Activated naive CD8-positive, alpha-beta T cell treated with anti-CD3 and anti-CD28 coated beads, Interleukin-2, amount 10 ng/mL, durations not matched to agents 7 days and 5 days (primary cell): ENCODE measurements at regions not wholly inside any gene's neighbourhood (a gene's known extent, or its start where the extent isn't known, plus 50 kb on each side); places are given as distances from the start of the nearest gene placed in this dataset.

Experiments
- ATAC-seq: fragments of 150-1000 bp; cut with Tn5 transposase; one replicate; pipeline ENCODE4 v1.10.0; 2021; ENCODE audit warnings: low read depth, moderate library complexity
- POLR2A ChIA-PET: fragments of 350-600 bp; sonication (Branson Sonifier 250); formaldehyde crosslinking; loops from one replicate; lab custom pipeline; 2021; ENCODE audit warnings: antibody characterized with exemption; lab: Charles Lee
- DNase-seq: peaks from one replicate; pipeline ENCODE4 v3.0.0; 2021
- H3K27ac Mint-ChIP-seq: one replicate; pipeline ENCODE4 v1.8.0; 2022; ENCODE audit warnings: mild to moderate bottlenecking, mixed read lengths
- H3K27me3 Mint-ChIP-seq: one replicate; pipeline ENCODE4 v1.8.0; 2022; ENCODE audit warnings: mild to moderate bottlenecking, moderate library complexity, mixed read lengths
- H3K36me3 Mint-ChIP-seq: one replicate; pipeline ENCODE4 v1.8.0; 2021; ENCODE audit warnings: mild to moderate bottlenecking, mixed read lengths
- H3K4me1 Mint-ChIP-seq: one replicate; pipeline ENCODE4 v1.8.0; 2021; ENCODE audit warnings: mixed read lengths
- H3K4me3 Mint-ChIP-seq: one replicate; pipeline ENCODE4 v1.8.0; 2022; ENCODE audit warnings: mild to moderate bottlenecking, moderate library complexity, mixed read lengths
- H3K9me3 Mint-ChIP-seq: one replicate; pipeline ENCODE4 v1.8.0; 2021; ENCODE audit warnings: mixed read lengths

DNA sequence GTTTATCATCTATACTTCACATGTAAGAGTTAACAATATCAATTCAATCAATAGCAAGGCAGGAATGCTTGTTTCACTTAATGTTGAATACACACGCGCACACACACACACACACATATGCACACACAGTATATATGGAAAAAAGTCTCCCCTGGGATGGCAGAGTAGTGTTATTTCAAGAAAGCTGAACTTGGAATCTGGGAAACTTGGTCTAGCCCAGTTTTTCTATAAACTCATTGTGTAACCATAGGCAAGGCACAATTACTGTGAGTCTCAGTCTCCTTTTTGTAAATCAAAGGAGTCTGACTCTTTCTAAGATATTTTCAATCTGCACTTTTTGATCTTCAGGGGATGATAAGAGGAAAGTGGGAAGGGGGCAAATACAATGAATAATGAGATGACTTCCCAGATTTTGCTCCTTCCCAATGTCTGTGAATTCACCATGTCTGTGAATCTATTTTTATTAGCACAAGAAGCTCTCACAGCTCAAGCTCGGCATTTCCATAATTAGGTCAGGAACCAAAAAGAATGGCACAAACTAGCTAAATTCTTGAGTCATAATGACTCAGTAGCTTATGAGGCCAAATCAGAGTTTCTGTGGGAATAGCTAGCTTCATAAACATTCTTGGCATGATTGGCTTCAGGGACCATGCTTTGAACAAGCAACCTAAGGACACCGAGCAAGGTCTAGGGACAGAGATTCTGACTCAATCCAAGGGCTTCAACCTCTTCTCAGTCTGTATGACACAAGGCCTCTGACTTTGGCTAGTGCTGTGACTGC lies 227.4 kb upstream of the DCBLD2 start:
- H3K27ac Mint-ChIP-seq, result no peak overlapping the region
- H3K4me1 Mint-ChIP-seq, result no peaks in the 10 kb centered on the region
- no peak for DNase-seq
- H3K27me3 Mint-ChIP-seq, result no peaks in the 10 kb centered on the region
- POLR2A ChIA-PET, result no interaction called here
- no peak for ATAC-seq
- no peaks in the 10 kb centered on the region for H3K36me3 Mint-ChIP-seq
- no peak overlapping the region for H3K4me3 Mint-ChIP-seq
- H3K9me3 Mint-ChIP-seq, result no peaks in the 10 kb centered on the region

DNA sequence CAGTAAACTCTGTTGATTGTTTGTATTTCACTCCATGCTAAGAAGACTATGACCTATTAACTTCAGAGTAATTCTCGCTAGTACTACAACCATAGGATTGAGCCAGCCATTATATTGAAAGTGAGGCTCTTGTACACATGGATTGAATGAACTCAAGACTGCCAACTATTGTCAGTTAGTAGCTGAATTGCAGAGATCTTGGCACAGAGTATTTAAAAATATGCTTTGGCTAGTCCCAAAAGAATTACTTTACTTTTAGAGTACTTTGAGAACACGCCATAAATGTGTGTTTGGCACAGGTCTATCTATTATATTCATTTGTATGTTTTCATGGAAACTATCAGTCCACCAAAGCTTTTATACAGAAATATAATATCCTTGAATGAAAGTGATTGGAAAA lies 226.7 kb upstream of the DCBLD2 start:
- Mint-ChIP-seq H3K9me3 (no peaks in the 10 kb centered on the region), H3K27me3 (no peaks in the 10 kb centered on the region), H3K36me3 (no peaks in the 10 kb centered on the region), H3K4me1 (no peaks in the 10 kb centered on the region), H3K27ac (no peak overlapping the region), H3K4me3 (no peak overlapping the region)
- DNase-seq (no peak), ATAC-seq (no peak)
- POLR2A ChIA-PET, result no interaction called here

DNA sequence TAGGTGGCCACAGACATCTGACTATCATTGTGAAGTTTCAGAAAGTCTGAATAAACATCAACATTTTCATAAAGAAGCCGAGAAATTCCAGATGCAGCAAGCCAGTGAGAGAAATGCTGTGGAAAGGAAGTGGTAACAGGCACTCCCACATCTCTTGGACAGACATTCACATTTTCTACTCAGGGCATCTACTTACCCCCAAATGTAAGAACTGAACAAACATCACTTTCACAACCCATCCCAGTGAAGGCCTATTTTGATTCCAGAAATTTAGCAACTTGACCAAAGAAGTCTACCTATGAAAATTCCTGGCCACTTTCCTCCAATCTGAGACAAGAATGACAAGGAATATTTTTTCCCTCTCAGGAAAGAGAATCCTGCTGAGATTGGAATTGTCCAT lies 224.8 kb upstream of the DCBLD2 start:
- Mint-ChIP-seq H3K4me1 (no peaks in the 10 kb centered on the region), H3K27ac (no peak overlapping the region), H3K36me3 (no peaks in the 10 kb centered on the region), H3K4me3 (no peak overlapping the region), H3K9me3 (no peaks in the 10 kb centered on the region), H3K27me3 (no peaks in the 10 kb centered on the region)
- ATAC-seq (no peak), DNase-seq (no peak)
- POLR2A ChIA-PET, result no interaction called here

DNA sequence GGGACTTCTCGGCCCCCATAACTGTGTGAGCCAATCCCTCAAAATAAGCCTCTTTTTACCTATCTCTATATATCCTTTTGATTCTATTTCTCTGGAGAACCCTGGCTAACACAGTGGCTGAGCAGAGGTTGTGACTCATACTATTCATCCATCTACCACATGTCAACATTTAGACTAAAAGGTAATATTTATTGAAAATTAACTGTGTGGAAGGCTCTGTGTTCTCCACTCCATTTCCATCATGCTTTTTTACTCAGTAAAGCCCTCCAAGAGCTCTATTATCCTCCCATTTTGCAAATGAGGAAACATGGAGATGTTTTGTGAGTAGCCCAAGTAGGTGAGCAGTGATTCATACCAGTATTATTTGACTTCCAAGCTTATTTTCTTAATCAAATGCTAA lies 217.9 kb upstream of the DCBLD2 start:
- POLR2A ChIA-PET, result no interaction called here
- H3K27ac Mint-ChIP-seq, result no peak overlapping the region
- H3K27me3 Mint-ChIP-seq, result no peaks in the 10 kb centered on the region
- no peaks in the 10 kb centered on the region for H3K9me3 Mint-ChIP-seq
- no peaks in the 10 kb centered on the region for H3K4me1 Mint-ChIP-seq
- H3K4me3 Mint-ChIP-seq, result no peak overlapping the region
- no peaks in the 10 kb centered on the region for H3K36me3 Mint-ChIP-seq
- no peak for ATAC-seq
- no peak for DNase-seq

DNA sequence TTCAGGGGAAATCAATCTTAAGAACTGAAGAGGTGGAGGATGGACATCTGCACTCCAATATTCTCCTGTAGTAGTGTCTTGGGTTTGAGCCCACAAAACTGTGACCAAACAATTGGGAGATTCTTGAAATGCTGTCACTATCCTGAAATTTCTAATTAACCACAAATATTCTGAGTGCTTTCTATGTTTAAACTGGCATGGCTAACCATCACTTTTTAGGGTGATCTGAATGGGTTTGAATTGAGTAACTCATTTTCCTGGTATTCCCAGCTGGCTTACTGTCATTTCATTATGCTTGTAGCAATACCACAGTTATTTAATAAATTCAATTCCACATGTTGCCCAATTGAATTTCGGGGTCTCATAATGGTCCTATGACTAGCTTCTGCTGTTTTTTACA lies 216.9 kb upstream of the DCBLD2 start:
- no peak for ATAC-seq
- H3K27me3 Mint-ChIP-seq, result no peaks in the 10 kb centered on the region
- H3K4me3 Mint-ChIP-seq, result no peak overlapping the region
- H3K9me3 Mint-ChIP-seq, result no peaks in the 10 kb centered on the region
- no peaks in the 10 kb centered on the region for H3K36me3 Mint-ChIP-seq
- no peak for DNase-seq
- POLR2A ChIA-PET, result no interaction called here
- no peaks in the 10 kb centered on the region for H3K4me1 Mint-ChIP-seq
- H3K27ac Mint-ChIP-seq, result no peak overlapping the region

DNA sequence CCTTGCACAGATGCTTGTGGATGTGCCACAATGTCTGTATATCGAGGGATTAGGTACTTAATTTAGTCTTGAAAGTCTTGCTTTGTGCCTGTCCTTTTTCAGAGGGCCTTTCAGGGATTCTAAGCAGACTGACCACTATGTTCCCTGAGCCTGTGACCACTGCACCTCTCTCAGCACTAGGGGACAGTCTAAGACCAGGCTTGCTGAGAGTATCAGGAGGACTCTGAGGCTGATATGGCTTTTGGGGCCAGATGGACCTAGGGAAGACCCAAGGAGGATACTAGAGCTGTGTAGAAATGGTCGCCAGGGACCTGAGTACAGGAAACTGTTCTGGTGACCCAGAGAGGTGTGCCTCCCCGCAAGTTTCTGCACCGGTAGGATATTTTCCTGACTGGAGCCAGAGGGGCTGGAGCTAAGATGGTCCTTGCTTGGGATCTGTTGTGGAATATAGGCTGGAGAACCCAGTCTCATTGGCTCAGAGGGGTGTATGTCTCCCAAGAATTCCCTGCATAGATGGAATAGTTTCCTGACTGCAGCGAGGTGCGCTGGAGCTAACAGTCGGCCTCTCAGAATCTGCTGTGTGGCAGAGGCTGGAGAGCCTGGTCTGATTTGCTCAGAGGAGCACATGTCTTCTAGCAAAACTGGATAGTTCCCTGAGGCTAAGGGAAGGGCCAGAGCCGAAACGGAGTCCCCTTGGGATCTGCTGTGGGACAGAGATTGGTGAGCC lies 213.2 kb upstream of the DCBLD2 start:
- no peak for ATAC-seq
- POLR2A ChIA-PET, result no interaction called here

DNA sequence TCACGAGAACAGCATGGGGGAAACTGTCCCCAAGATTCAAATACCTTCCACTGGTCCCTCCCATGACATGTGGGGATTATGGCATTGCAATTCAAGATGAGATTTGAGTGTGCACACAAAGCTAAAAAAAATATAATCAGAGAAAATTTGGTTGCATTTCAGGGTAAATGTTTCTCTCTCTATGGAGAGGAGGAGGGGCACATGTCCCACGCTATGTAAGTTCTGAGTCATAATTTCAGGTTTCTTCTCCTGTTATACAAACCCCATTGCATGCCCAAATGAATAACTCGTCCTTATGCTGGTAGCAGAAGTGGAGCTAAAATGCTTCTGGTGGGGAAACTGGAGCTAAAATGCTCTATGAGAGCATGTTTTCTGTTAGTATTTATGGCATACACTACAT lies 209.7 kb upstream of the DCBLD2 start:
- H3K4me3 Mint-ChIP-seq, result no peak overlapping the region
- H3K9me3 Mint-ChIP-seq, result no peaks in the 10 kb centered on the region
- no peaks in the 10 kb centered on the region for H3K36me3 Mint-ChIP-seq
- ATAC-seq (no peak), DNase-seq (no peak)
- H3K4me1 Mint-ChIP-seq, result no peaks in the 10 kb centered on the region
- POLR2A ChIA-PET, result no interaction called here
- no peaks in the 10 kb centered on the region for H3K27me3 Mint-ChIP-seq
- H3K27ac Mint-ChIP-seq, result no peak overlapping the region

More for the DNA sequence above, 213.2 kb upstream of the DCBLD2 start:
- no peak overlapping the region for H3K27ac Mint-ChIP-seq
- H3K36me3 Mint-ChIP-seq, result no peaks in the 10 kb centered on the region
- DNase-seq, result no peak
- no peak overlapping the region for H3K4me3 Mint-ChIP-seq
- no peaks in the 10 kb centered on the region for H3K27me3 Mint-ChIP-seq
- H3K4me1 Mint-ChIP-seq, result no peaks in the 10 kb centered on the region
- no peaks in the 10 kb centered on the region for H3K9me3 Mint-ChIP-seq

DNA sequence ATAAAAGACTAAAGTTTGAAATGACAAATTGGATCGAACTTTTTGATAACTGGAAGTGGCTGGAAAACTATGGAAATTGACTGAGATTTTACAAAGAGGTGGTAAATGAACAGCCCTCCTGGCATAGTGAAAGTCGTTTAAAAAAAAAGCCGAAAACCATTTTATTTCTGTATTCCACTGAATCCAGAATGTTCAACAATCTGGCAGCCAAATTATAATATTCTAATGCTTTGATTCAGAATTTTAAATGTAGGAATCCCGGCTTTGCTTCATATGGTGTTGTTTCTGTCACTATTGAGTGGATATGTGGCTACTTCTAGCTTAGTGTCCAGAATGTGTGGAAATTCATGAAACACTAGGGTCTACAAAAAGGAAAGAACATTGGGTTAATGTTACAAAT lies 208.9 kb upstream of the DCBLD2 start:
- H3K36me3 Mint-ChIP-seq, result no peaks in the 10 kb centered on the region
- no peak overlapping the region for H3K4me3 Mint-ChIP-seq
- no peak for DNase-seq
- H3K27me3 Mint-ChIP-seq, result peaks cover 2% of the 10 kb centered on the region
- ATAC-seq, result no peak
- no peak overlapping the region for H3K27ac Mint-ChIP-seq
- H3K9me3 Mint-ChIP-seq, result no peaks in the 10 kb centered on the region
- no peaks in the 10 kb centered on the region for H3K4me1 Mint-ChIP-seq
- POLR2A ChIA-PET, result no interaction called here

DNA sequence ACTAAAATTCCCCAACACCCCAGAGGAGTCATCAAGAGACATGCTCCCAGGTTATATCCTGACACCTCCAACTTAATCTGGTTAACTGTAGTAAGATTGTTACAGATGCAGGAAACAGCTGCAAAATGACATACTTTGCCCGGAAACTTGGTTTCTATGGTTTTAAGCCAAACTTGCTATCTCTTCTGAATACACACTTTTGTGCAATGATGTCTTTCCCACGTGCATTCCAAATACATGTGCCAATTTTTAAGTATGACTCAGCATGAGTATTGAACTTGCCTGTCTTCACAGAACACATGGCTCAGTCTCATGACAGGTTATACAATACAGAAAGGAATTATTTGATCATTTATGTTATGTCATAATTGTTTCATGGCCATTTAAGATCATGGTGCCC lies 207.0 kb upstream of the DCBLD2 start:
- peaks cover 5% of the 10 kb centered on the region for H3K27me3 Mint-ChIP-seq
- H3K36me3 Mint-ChIP-seq, result no peaks in the 10 kb centered on the region
- no peak overlapping the region for H3K4me3 Mint-ChIP-seq
- H3K27ac Mint-ChIP-seq, result no peak overlapping the region
- POLR2A ChIA-PET, result no interaction called here
- ATAC-seq (no peak), DNase-seq (no peak)
- no peaks in the 10 kb centered on the region for H3K9me3 Mint-ChIP-seq
- no peaks in the 10 kb centered on the region for H3K4me1 Mint-ChIP-seq

DNA sequence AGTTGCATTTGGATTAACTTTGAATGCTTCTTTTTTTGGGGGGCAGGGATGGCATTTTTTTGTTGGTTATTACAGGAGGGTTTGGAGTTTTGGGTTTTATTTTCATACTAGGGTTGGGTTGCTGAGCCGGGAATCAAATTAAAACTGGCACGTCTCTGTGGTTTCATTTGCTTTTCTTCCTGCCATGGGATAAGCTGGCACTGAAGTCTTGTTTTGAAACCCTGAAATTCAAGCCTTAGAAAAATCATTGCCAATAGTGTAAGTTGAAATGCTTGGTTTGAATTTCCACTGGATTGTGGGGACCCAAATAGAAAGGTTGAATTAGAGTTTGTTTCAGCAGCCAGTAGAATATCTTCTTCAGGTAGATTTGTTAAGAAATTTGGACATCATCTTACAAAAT lies 193.1 kb upstream of the DCBLD2 start:
- ATAC-seq (no peak), DNase-seq (no peak)
- Mint-ChIP-seq H3K9me3 (peaks cover 1% of the 10 kb centered on the region), H3K27me3 (peaks cover 2% of the 10 kb centered on the region), H3K4me3 (no peak overlapping the region), H3K36me3 (no peaks in the 10 kb centered on the region), H3K4me1 (no peaks in the 10 kb centered on the region), H3K27ac (no peak overlapping the region)
- POLR2A ChIA-PET, result no interaction called here

DNA sequence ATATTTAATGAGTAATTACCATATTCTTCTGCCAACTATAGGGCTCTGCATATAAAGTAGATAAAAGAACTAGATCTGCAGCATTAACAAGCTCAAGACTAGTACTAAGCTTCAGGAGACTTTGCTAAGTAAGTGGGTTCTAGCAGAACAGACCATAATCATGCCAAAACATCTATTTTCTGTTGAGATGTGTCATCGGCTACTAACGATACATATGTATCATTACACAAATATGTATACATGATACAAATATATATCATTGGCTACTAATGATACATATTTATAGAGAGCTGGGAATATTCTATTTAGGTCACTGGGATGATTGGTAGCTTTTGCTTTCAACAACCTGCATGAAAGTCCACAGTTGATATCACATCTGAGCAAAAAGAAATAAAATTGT lies 185.8 kb upstream of the DCBLD2 start:
- POLR2A ChIA-PET, result no interaction called here
- H3K36me3 Mint-ChIP-seq, result no peaks in the 10 kb centered on the region
- ATAC-seq (no peak), DNase-seq (no peak)
- no peak overlapping the region for H3K27ac Mint-ChIP-seq
- no peaks in the 10 kb centered on the region for H3K9me3 Mint-ChIP-seq
- H3K27me3 Mint-ChIP-seq, result peaks cover 2% of the 10 kb centered on the region
- no peak overlapping the region for H3K4me3 Mint-ChIP-seq
- H3K4me1 Mint-ChIP-seq, result no peaks in the 10 kb centered on the region

DNA sequence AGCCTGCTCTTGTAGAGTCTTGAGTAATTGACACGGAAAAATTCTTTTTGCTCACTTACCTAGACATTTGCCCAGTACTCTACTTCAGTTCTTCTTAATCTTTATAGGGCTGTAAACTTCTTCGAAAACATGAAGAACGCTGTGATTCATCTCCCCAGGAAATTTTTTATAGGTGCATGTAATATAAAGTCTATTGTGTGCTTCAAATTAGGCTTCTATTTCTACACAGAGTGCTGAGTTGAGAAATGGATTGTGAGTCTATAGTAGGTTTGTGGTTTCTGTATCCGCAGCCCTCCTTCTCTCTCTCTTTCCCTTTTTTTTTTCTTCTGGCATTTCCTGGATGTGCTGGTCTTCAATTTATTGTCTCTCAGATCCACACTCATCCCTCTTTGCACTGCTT lies 183.3 kb upstream of the DCBLD2 start:
- Mint-ChIP-seq H3K9me3 (no peaks in the 10 kb centered on the region), H3K27me3 (no peaks in the 10 kb centered on the region), H3K27ac (no peak overlapping the region), H3K36me3 (no peaks in the 10 kb centered on the region), H3K4me1 (no peaks in the 10 kb centered on the region), H3K4me3 (no peak overlapping the region)
- ATAC-seq (no peak), DNase-seq (no peak)
- POLR2A ChIA-PET, result no interaction called here

DNA sequence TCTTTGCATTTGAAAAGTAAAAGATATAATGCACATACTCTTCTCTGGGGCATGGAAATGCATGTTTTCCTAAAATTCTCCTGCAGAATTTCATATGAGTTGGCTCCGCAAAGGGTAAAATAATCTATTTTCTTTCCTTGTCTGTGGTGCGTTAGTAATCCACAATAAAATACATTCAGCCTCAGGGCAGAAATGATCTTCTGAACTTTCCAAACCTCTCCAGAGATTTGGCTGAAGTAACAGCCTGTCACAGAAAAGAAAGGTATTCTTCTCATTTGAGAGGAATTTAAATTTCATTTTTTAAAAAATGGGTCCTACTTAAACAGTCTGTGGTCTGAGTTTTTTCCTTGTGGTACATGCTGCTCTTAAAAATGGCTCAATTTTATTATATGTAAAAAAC lies 182.7 kb upstream of the DCBLD2 start:
- Mint-ChIP-seq H3K4me3 (no peak overlapping the region), H3K36me3 (no peaks in the 10 kb centered on the region), H3K27me3 (no peaks in the 10 kb centered on the region), H3K4me1 (no peaks in the 10 kb centered on the region), H3K9me3 (no peaks in the 10 kb centered on the region), H3K27ac (no peak overlapping the region)
- POLR2A ChIA-PET, result no interaction called here
- no peak for DNase-seq
- no peak for ATAC-seq

DNA sequence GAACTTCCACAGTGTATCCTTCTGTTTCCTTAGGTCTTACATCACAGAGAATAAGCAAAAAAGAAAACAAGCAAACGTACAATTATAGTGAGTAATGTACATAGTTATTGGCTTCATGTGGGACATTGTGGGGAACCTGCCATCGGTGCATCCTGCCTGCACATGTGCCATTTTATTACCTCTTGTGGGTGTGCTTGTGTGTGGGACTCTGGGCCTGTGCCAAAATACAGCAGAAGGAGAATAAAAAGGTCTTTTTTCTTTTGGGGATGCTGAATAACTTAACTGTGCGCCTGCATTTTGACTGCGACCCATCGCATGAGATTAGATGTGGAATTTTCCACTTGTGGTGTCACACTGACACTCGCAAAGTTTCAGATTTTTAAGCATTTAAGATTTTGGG lies 169.6 kb upstream of the DCBLD2 start:
- Mint-ChIP-seq H3K27me3 (no peaks in the 10 kb centered on the region), H3K9me3 (no peaks in the 10 kb centered on the region), H3K4me1 (no peaks in the 10 kb centered on the region), H3K4me3 (no peak overlapping the region), H3K36me3 (no peaks in the 10 kb centered on the region), H3K27ac (no peak overlapping the region)
- no peak for DNase-seq
- POLR2A ChIA-PET, result no interaction called here
- ATAC-seq, result no peak
